ENCODE measurements at regions not wholly inside any gene's neighbourhood (a gene's known extent, or its start where the extent isn't known, plus 50 kb on each side); places are given as distances from the start of the nearest gene placed in this dataset.

GRCh38 chr4:30471861-30472260 is 248.3 kb upstream of the PCDH7 start:
- no peak overlapping the region for H3K4me3 Mint-ChIP-seq
- no peaks in the 10 kb centered on the region for H3K4me1 Mint-ChIP-seq
- no peaks in the 10 kb centered on the region for H3K36me3 Mint-ChIP-seq
- no peak for DNase-seq
- no peaks in the 10 kb centered on the region for H3K9me3 Mint-ChIP-seq
- CTCF ChIA-PET: no interaction called here
- H3K27me3 Mint-ChIP-seq: no peaks in the 10 kb centered on the region
- H3K27ac Mint-ChIP-seq: no peak overlapping the region

- no peak for DNase-seq
- Mint-ChIP-seq H3K9me3 (no peaks in the 10 kb centered on the region), H3K4me1 (no peaks in the 10 kb centered on the region), H3K36me3 (no peaks in the 10 kb centered on the region), H3K4me3 (no peak overlapping the region), H3K27me3 (no peaks in the 10 kb centered on the region), H3K27ac (no peak overlapping the region)
- CTCF ChIA-PET: no interaction called here
These were observed 246.9 kb upstream of the PCDH7 start for GRCh38 chr4:30473225-30473624.

- Mint-ChIP-seq H3K4me3 (no peak overlapping the region), H3K4me1 (no peaks in the 10 kb centered on the region), H3K27me3 (no peaks in the 10 kb centered on the region), H3K27ac (no peak overlapping the region), H3K36me3 (no peaks in the 10 kb centered on the region), H3K9me3 (peaks cover 16% of the 10 kb centered on the region)
- CTCF ChIA-PET: interaction anchor here (1.0 kb wide), 1 partner anchor 33 kb away, joined by 3 read pairs; no protein-coding TSS in a partner anchor
- DNase-seq: no peak
These were observed 224.9 kb upstream of the PCDH7 start for GRCh38 chr4:30495251-30495650.

- CTCF ChIA-PET: no interaction called here
- peaks cover 15% of the 10 kb centered on the region for H3K9me3 Mint-ChIP-seq
- H3K27me3 Mint-ChIP-seq: no peaks in the 10 kb centered on the region
- no peak for DNase-seq
- H3K27ac Mint-ChIP-seq: no peak overlapping the region
- H3K4me1 Mint-ChIP-seq: no peaks in the 10 kb centered on the region
- H3K4me3 Mint-ChIP-seq: no peak overlapping the region
- H3K36me3 Mint-ChIP-seq: no peaks in the 10 kb centered on the region
These were observed 224.4 kb upstream of the PCDH7 start for GRCh38 chr4:30495651-30496310.

GRCh38 chr4:30511751-30512150 is 208.4 kb upstream of the PCDH7 start:
- Mint-ChIP-seq H3K4me1 (no peaks in the 10 kb centered on the region), H3K9me3 (peaks cover 7% of the 10 kb centered on the region), H3K27me3 (no peaks in the 10 kb centered on the region), H3K36me3 (no peaks in the 10 kb centered on the region), H3K27ac (no peak overlapping the region), H3K4me3 (no peak overlapping the region)
- CTCF ChIA-PET: no interaction called here
- DNase-seq: no peak

- Mint-ChIP-seq H3K4me1 (no peaks in the 10 kb centered on the region), H3K4me3 (no peak overlapping the region), H3K36me3 (no peaks in the 10 kb centered on the region), H3K9me3 (peaks cover 11% of the 10 kb centered on the region), H3K27ac (no peak overlapping the region), H3K27me3 (no peaks in the 10 kb centered on the region)
- no peak for DNase-seq
- CTCF ChIA-PET: no interaction called here
These were observed 202.0 kb upstream of the PCDH7 start for GRCh38 chr4:30518211-30518610.

DNA sequence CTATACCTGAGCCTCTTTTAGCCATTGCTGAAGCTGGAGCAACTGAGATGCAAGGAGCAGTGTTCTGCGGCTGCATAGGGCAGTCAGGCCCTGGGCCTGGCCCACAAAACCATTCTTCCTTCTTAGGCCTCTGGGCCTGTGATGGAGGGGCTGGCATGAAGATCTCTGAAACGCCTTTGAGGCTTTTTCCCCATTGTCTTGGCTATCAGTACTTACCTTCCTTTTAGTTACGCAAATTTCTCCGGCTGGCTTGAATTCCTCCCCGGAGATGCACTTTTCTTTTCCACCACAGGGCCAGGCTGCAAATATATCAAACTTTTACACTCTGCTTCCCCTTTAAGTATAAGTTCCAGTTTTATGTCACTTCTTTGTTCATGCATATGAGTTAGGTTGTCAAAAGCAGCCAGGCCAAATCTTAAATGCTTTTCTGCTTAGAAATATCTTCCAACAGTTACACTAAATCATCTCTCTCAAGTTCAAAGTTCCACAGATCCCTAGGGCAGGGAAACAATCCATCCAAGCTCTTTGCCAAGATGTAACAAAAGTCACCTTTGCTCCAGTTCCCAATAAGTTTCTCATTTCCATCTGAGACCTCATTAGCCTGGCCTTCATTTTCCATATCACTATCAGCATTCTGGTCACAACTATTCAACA is 194.4 kb upstream of the PCDH7 start:
- Mint-ChIP-seq H3K27ac (no peak overlapping the region), H3K36me3 (no peaks in the 10 kb centered on the region), H3K4me1 (no peaks in the 10 kb centered on the region), H3K27me3 (no peaks in the 10 kb centered on the region), H3K9me3 (peaks cover 14% of the 10 kb centered on the region), H3K4me3 (no peak overlapping the region)
- CTCF ChIA-PET: no interaction called here
- no peak for DNase-seq

DNA sequence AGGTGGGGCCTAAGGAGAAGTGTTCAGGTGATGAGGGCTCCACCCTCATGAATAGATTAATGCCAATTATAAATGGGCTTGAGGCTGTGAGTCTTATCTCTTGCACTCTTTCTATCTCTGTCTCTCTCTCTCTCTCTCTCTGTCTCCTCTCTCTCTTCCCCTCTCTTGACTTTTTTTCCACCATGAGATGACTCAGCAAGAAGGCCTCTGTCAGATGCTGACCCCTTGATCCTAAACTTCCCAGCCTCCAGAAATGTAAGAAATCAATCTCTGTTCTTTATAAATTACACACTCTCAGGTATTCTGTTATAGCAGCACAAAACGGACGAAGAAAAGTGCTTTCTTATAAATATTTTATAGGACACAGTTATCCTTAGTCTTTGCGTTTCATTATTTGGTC is 184.9 kb upstream of the PCDH7 start:
- CTCF ChIA-PET: no interaction called here
- Mint-ChIP-seq H3K9me3 (peaks cover 16% of the 10 kb centered on the region), H3K27me3 (no peaks in the 10 kb centered on the region), H3K27ac (no peak overlapping the region), H3K4me3 (no peak overlapping the region), H3K36me3 (no peaks in the 10 kb centered on the region), H3K4me1 (no peaks in the 10 kb centered on the region)
- no peak for DNase-seq

DNA sequence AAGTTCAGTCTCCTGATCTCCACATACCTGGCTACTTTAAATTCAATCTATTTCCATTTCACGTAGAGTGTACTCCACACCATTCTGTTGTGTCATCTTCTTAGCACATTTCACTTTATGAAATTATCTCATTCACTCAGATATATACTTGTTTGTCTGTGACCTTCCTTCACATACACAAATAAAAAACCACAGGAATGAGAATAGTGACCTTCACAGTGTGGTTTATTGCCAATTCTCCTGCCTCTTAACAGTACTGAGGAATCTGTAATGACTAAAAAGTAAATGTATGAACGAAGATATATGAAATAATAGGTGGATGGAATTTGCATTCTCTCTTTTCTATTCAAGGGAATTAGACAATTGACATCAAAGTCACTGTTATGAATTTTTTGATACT is 183.9 kb upstream of the PCDH7 start:
- no peak overlapping the region for H3K4me3 Mint-ChIP-seq
- H3K36me3 Mint-ChIP-seq: no peaks in the 10 kb centered on the region
- CTCF ChIA-PET: no interaction called here
- H3K4me1 Mint-ChIP-seq: no peaks in the 10 kb centered on the region
- H3K27ac Mint-ChIP-seq: no peak overlapping the region
- DNase-seq: no peak
- peaks cover 16% of the 10 kb centered on the region for H3K9me3 Mint-ChIP-seq
- H3K27me3 Mint-ChIP-seq: no peaks in the 10 kb centered on the region

GRCh38 chr4:30537456-30537855 is 182.7 kb upstream of the PCDH7 start:
- H3K4me3 Mint-ChIP-seq: no peak overlapping the region
- H3K4me1 Mint-ChIP-seq: no peaks in the 10 kb centered on the region
- no peak for DNase-seq
- H3K36me3 Mint-ChIP-seq: no peaks in the 10 kb centered on the region
- peaks cover 14% of the 10 kb centered on the region for H3K9me3 Mint-ChIP-seq
- CTCF ChIA-PET: no interaction called here
- no peak overlapping the region for H3K27ac Mint-ChIP-seq
- no peaks in the 10 kb centered on the region for H3K27me3 Mint-ChIP-seq

DNA sequence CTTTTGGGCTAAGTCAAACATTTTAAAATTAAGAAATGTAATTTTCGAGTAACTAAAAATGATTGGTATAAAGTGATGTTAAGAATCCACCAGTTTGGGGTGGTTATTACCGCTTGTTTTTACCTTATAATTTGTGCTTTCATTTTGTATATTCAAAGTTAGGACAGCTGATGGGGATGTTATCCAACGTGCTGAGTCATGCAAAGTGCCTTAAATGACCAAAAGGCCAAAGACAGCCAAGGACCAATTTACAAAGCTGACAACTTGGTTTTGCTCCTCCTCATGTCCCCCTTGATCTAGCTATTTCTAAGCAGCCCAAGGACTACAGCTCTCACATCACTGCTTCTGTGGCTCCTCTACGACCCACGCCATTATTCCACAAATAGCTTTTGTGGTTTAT is 181.4 kb upstream of the PCDH7 start:
- no peak for DNase-seq
- Mint-ChIP-seq H3K4me1 (no peaks in the 10 kb centered on the region), H3K9me3 (peaks cover 11% of the 10 kb centered on the region), H3K27ac (no peak overlapping the region), H3K36me3 (no peaks in the 10 kb centered on the region), H3K27me3 (no peaks in the 10 kb centered on the region), H3K4me3 (no peak overlapping the region)
- CTCF ChIA-PET: no interaction called here

DNA sequence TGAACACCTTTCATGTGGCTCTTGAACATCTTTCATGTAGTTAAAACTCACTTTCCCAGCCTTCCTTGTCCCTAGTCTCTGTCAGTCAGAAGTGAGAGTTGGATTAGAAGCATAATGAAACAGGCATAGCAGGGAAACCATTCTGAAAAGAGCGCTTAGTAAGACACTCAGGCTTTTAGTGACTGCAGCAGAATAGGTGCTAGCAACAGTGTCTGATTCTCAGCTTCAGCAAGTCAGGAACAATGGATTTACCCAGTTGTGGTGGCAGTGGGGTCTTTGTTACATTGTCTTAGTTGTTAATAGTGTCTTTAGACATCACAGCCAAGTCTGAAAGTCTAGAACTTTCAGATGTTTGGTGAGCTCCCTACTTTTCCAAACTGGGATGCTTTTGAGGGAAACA is 177.1 kb upstream of the PCDH7 start:
- CTCF ChIA-PET: no interaction called here

DNA sequence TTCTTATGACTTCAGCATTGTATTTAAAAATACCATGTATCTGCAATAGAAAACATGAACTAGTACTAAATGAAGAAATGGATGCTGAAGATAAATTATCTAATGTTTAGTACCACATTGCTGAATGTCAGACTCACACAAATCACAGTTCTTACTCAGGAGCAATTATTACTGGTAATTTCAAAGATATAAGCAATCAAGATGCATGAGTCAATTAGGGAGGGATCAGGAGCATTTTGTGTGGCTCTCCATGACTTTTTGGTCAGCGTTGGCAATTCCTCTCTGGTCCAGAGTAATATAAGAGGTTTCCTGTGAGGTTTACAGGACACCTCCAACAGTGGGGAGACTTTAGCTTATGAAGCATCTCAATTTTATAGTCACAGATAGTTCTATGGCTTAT is 167.0 kb upstream of the PCDH7 start:
- Mint-ChIP-seq H3K36me3 (no peaks in the 10 kb centered on the region), H3K4me3 (no peak overlapping the region), H3K9me3 (peaks cover 4% of the 10 kb centered on the region), H3K27ac (no peak overlapping the region), H3K27me3 (no peaks in the 10 kb centered on the region), H3K4me1 (no peaks in the 10 kb centered on the region)
- no peak for DNase-seq
- CTCF ChIA-PET: no interaction called here

More for the DNA sequence above, 177.1 kb upstream of the PCDH7 start:
- Mint-ChIP-seq H3K4me3 (no peak overlapping the region), H3K27me3 (no peaks in the 10 kb centered on the region), H3K27ac (no peak overlapping the region), H3K4me1 (no peaks in the 10 kb centered on the region), H3K9me3 (peaks cover 8% of the 10 kb centered on the region), H3K36me3 (no peaks in the 10 kb centered on the region)
- no peak for DNase-seq

- no peaks in the 10 kb centered on the region for H3K36me3 Mint-ChIP-seq
- no peak overlapping the region for H3K27ac Mint-ChIP-seq
- no peaks in the 10 kb centered on the region for H3K4me1 Mint-ChIP-seq
- no peaks in the 10 kb centered on the region for H3K27me3 Mint-ChIP-seq
- no peak overlapping the region for H3K4me3 Mint-ChIP-seq
- CTCF ChIA-PET: no interaction called here
- no peak for DNase-seq
- peaks cover 4% of the 10 kb centered on the region for H3K9me3 Mint-ChIP-seq
These were observed 166.5 kb upstream of the PCDH7 start for GRCh38 chr4:30553706-30554105.

- Mint-ChIP-seq H3K27me3 (no peaks in the 10 kb centered on the region), H3K36me3 (no peaks in the 10 kb centered on the region), H3K9me3 (peaks cover under 1% of the 10 kb centered on the region), H3K4me1 (no peaks in the 10 kb centered on the region), H3K4me3 (no peak overlapping the region), H3K27ac (no peak overlapping the region)
- CTCF ChIA-PET: no interaction called here
- no peak for DNase-seq
These were observed 164.4 kb upstream of the PCDH7 start for GRCh38 chr4:30555775-30556174.

All from activated naive CD4-positive, alpha-beta T cell treated with anti-CD3 and anti-CD28 coated beads, Interleukin-2, amount 10 ng/mL, durations not matched to agents 7 days and 5 days (primary cell).